ENCODE measurements at regions not wholly inside any gene's neighbourhood (a gene's known extent, or its start where the extent isn't known, plus 50 kb on each side); places are given as distances from the start of the nearest gene placed in this dataset.

DNA sequence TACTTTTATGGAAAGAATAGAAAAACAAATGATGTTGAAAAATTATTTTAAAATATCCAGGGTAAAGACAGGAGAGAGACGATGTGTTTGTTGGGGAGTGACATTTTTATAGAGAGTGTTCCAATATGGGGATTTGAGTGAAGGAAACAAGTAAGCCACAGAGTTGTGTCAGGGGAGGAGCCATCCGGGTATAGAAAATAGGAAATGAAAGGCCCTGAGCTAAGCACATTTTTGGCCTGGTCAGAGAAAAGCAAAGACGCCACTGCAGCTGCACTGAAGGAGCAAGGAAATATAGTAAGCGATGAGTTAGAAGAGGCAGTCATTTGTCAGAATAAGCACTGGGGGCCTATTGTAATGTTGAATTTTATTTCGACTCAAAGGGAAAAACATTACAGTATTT lies 107.3 kb upstream of the ADGRL4 start:
- no peak overlapping the region for H2BK20ac ChIP-seq (ENCODE audit: low read length)
- 71% methylated on average over 5 of the region's 5 CpGs; no CpG with 5 or more reads in 1 of the 2 experiments for WGBS, 2 experiments (ENCODE audit: extremely low coverage in 1 of 2, insufficient coverage in 1 of 2, insufficient read length in 1 of 2, insufficient replicate concordance in 2 of 2, low coverage in 1 of 2, low lambda C conversion rate in 2 of 2, missing lambda C conversion rate in 1 of 2)
- no peak overlapping the region for H2BK120ac ChIP-seq (replicated peaks; ENCODE audit: low read depth, low read length)

More for the DNA sequence above, 107.3 kb upstream of the ADGRL4 start:
- DNase-seq (ENCODE audit: low read depth in 1 of 2, low spot score in 2 of 2) (no peak), FAIRE-seq (no peak)
- Histone ChIP-seq H3K79me1 (ENCODE audit: low read depth, low read length) (no peaks in the 10 kb centered on the region), H3K4me2 (ENCODE audit: insufficient read depth in 1 of 2, low read depth in 2 of 2, low read length in 2 of 2) (no peak overlapping the region), H2AK5ac (ENCODE audit: low read depth, low read length) (no peak overlapping the region), H2AFZ (ENCODE audit: low read length) (no peak overlapping the region), H3K4me1 (replicated peaks in 1 of 4; ENCODE audit: control insufficient read depth in 3 of 4, insufficient read depth in 4 of 4, low read length in 3 of 4) (no peaks in the 10 kb centered on the region), H3K27ac (ENCODE audit: low read depth, low read length) (no peak overlapping the region), H4K20me1 (replicated peaks in 1 of 2; ENCODE audit: control insufficient read depth in 1 of 2, insufficient read depth in 2 of 2, low read length in 2 of 2) (no peaks in the 10 kb centered on the region), H4K8ac (ENCODE audit: extremely low read depth, insufficient read depth, low read length) (no peak overlapping the region), H3K9ac (replicated peaks in 1 of 4; ENCODE audit: extremely low read depth in 1 of 4, low read depth in 3 of 4, low read length in 3 of 4) (no peak overlapping the region), H3K4me3 (ENCODE audit: extremely low read depth in 1 of 4, insufficient read depth in 2 of 4, low read depth in 3 of 4, low read length in 4 of 4) (no peak overlapping the region), H3K23ac (ENCODE audit: insufficient read length) (no peak overlapping the region), H3K56ac (replicated peaks; ENCODE audit: insufficient read length, low read depth, low read length) (no peak overlapping the region), H3K36me3 (ENCODE audit: control insufficient read depth in 2 of 4, insufficient read depth in 4 of 4, low read length in 3 of 4) (no peaks in the 10 kb centered on the region), H3K18ac (ENCODE audit: extremely low read depth, low read length) (no peak overlapping the region), H3K79me2 (ENCODE audit: control insufficient read depth in 1 of 2, insufficient read depth in 2 of 2, low read length in 2 of 2) (no peaks in the 10 kb centered on the region), H4K91ac (replicated peaks; ENCODE audit: insufficient read length, low read length) (no peak overlapping the region), H2BK5ac (ENCODE audit: low read depth, low read length) (no peak overlapping the region), H3K27me3 (replicated peaks in 1 of 4; ENCODE audit: control insufficient read depth in 3 of 4, extremely low read depth in 1 of 4, insufficient read depth in 3 of 4, low read length in 3 of 4) (no peaks in the 10 kb centered on the region), H2BK12ac (ENCODE audit: low read depth, low read length) (no peak overlapping the region), H4K5ac (ENCODE audit: insufficient read length, low read depth, low read length) (no peak overlapping the region), H3K9me3 (ENCODE audit: insufficient read depth in 2 of 2, low read depth in 1 of 2, low read length in 1 of 2) (no peaks in the 10 kb centered on the region), H3K4ac (replicated peaks; ENCODE audit: insufficient read length, low read depth, low read length) (no peak overlapping the region), H3K14ac (ENCODE audit: insufficient read length) (no peak overlapping the region), H3K23me2 (ENCODE audit: low read depth, low read length) (no peaks in the 10 kb centered on the region), H2BK15ac (ENCODE audit: low read length) (no peak overlapping the region)
- ChIA-PET CTCF (ENCODE audit: partially characterized antibody) (no interaction called here), POLR2A (ENCODE audit: partially characterized antibody) (no interaction called here)
- TF ChIP-seq ASH2L (IDR thresholded peaks at IDR 0.05; ENCODE audit: low read length) = no peak

Data from H1 (cell line).